ENCODE measurements at regions not wholly inside any gene's neighbourhood (a gene's known extent, or its start where the extent isn't known, plus 50 kb on each side); places are given as distances from the start of the nearest gene placed in this dataset.

DNA sequence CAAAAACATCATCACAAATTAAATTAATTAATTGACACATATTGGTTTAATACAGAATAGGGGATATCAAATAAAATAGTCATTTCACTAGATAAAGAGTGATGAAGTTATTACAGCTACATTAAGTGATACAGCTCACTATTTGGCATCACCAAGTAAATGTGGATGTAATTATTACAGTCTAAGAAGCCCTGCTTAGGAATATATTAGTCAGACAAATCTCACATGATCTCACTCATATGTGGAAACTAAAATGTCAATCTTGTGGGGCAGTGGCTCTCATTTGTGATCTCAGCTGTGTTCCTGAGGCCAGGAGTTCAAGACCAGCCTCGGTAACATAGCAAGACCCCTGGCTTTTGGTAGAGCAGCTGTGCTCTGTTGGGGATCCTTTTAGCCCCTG, 233.4 kb upstream of the RGMB start:
- TF ChIP-seq, protein P1, sequence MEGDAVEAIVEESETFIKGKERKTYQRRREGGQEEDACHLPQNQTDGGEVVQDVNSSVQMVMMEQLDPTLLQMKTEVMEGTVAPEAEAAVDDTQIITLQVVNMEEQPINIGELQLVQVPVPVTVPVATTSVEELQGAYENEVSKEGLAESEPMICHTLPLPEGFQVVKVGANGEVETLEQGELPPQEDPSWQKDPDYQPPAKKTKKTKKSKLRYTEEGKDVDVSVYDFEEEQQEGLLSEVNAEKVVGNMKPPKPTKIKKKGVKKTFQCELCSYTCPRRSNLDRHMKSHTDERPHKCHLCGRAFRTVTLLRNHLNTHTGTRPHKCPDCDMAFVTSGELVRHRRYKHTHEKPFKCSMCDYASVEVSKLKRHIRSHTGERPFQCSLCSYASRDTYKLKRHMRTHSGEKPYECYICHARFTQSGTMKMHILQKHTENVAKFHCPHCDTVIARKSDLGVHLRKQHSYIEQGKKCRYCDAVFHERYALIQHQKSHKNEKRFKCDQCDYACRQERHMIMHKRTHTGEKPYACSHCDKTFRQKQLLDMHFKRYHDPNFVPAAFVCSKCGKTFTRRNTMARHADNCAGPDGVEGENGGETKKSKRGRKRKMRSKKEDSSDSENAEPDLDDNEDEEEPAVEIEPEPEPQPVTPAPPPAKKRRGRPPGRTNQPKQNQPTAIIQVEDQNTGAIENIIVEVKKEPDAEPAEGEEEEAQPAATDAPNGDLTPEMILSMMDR (conservative IDR thresholded peaks at IDR 0.05; ENCODE audit: low read depth, low read length), result no peak
- no peak for TF ChIP-seq EZH2 (IDR thresholded peaks at IDR 0.05; ENCODE audit: borderline replicate concordance, low read depth, low read length, poor library complexity, severe bottlenecking)
